ENCODE measurements at regions not wholly inside any gene's neighbourhood (a gene's known extent, or its start where the extent isn't known, plus 50 kb on each side); places are given as distances from the start of the nearest gene placed in this dataset.

- no peak for TF ChIP-seq CTCF (IDR thresholded peaks at IDR 0.05; ENCODE audit: control insufficient read depth, extremely low read depth, insufficient read depth)
- H3K4me3 ChIP-seq (ENCODE audit: low read depth, low read length), result no peak overlapping the region
- DNase-seq (ENCODE audit: low read depth), result no peak
These were observed 164.1 kb upstream of the PPARGC1A start for GRCh38 chr4:24053934-24054333.

GRCh38 chr4:24044610-24045589, 155.1 kb upstream of the PPARGC1A start:
- H3K4me3 ChIP-seq (ENCODE audit: low read depth, low read length), result no peak overlapping the region
- DNase-seq (ENCODE audit: low read depth), result no peak
- no peak for TF ChIP-seq CTCF (IDR thresholded peaks at IDR 0.05; ENCODE audit: control insufficient read depth, extremely low read depth, insufficient read depth)

- no peak overlapping the region for H3K4me3 ChIP-seq (ENCODE audit: low read depth, low read length)
- no peak for DNase-seq (ENCODE audit: low read depth)
- no peak for TF ChIP-seq CTCF (IDR thresholded peaks at IDR 0.05; ENCODE audit: control insufficient read depth, extremely low read depth, insufficient read depth)
These were observed 152.2 kb upstream of the PPARGC1A start for GRCh38 chr4:24042094-24042493.

GRCh38 chr4:24040811-24041210, 151.0 kb upstream of the PPARGC1A start:
- DNase-seq (ENCODE audit: low read depth), result no peak
- no peak overlapping the region for H3K4me3 ChIP-seq (ENCODE audit: low read depth, low read length)
- no peak for TF ChIP-seq CTCF (IDR thresholded peaks at IDR 0.05; ENCODE audit: control insufficient read depth, extremely low read depth, insufficient read depth)

GRCh38 chr4:24033626-24034025, 143.8 kb upstream of the PPARGC1A start:
- TF ChIP-seq CTCF (IDR thresholded peaks at IDR 0.05; ENCODE audit: control insufficient read depth, extremely low read depth, insufficient read depth), result no peak
- DNase-seq (ENCODE audit: low read depth), result no peak
- no peak overlapping the region for H3K4me3 ChIP-seq (ENCODE audit: low read depth, low read length)

GRCh38 chr4:24032371-24032989, 142.6 kb upstream of the PPARGC1A start:
- DNase-seq (ENCODE audit: low read depth), result no peak
- TF ChIP-seq CTCF (IDR thresholded peaks at IDR 0.05; ENCODE audit: control insufficient read depth, extremely low read depth, insufficient read depth), result peak; percentile 67
- H3K4me3 ChIP-seq (ENCODE audit: low read depth, low read length), result no peak overlapping the region
